ENCODE measurements at regions not wholly inside any gene's neighbourhood (a gene's known extent, or its start where the extent isn't known, plus 50 kb on each side); places are given as distances from the start of the nearest gene placed in this dataset.

DNA sequence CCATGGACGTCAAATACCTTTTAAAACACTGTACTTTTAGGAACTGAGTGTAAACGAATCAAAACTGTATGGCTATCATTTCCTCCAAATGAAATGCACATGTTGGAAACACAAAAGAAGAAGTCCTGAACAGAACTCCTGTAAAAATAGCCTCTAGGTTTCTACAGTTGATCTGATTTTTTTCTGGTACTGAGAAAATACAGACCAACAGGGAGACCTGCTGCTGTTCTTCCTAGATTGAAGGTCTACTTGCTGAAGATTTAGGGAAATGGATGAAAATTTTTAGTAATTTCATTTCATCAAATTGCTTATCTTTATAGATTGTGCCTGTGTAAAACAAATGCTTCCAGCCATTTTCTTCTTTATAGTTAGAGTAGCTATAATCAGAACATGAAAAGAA, 520.4 kb downstream of the SLITRK6 start:
- DNase-seq: no peak

GRCh38 chr13:85277748-85278147, 521.5 kb downstream of the SLITRK6 start:
- DNase-seq: no peak

DNA sequence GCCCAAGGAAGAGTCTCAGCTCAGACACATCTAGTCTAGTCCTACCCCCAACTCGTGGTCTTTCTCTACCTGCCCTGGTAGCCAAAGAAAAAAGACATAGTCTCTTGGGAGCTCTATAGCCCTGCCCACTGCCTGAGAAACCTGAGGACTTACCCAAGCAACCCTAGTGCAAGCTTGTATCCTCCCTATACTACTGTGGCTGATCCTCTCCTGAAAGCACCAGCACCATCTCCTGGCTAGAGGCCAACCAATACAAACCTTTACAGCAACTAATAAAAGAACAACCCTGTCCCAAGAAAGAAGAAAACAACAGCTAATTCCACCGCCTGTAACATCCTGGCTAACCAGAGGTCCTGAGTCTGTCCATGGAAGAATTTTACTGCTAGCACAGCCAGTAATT, 532.4 kb downstream of the SLITRK6 start:
- DNase-seq: no peak

DNA sequence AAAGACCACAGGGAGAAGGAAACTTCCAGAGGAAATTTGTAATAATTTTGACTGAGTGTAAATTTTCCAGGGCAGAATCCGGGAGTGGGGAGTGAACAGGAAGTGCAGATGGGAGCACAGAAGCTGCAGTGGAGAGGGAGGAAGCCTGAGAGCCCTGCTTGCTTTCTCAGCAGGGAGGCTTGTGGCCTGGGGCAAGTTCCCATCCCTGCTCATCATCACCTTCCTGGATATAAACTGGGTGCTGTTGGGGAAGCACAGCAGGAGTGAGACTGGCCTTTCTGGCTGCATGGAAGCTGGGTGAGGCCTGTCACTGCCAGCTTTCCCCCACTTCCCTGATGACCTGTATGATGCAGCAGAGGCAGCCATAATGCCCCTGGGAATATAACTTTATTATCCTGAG, 532.9 kb downstream of the SLITRK6 start:
- DNase-seq: no peak

DNA sequence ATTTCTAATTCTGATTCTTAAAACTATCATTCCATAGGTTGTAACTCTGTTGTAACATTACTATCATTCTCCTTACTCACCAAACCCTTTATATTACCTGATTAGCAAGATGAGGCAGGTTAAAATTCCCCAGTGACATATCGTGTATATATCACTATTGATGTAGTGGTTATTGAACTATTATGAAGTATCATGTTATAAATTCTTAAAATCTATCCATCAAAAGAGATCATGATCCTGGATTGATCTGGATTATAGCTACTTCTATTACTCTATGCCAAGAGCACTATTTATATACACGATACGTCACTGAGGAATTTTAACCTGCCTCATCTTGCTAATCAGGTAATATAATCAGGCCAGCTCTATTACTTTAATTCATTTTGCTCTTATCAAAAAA, 533.9 kb downstream of the SLITRK6 start:
- no peak for DNase-seq

GRCh38 chr13:85262499-85262898, 536.7 kb downstream of the SLITRK6 start:
- no peak for DNase-seq

DNA sequence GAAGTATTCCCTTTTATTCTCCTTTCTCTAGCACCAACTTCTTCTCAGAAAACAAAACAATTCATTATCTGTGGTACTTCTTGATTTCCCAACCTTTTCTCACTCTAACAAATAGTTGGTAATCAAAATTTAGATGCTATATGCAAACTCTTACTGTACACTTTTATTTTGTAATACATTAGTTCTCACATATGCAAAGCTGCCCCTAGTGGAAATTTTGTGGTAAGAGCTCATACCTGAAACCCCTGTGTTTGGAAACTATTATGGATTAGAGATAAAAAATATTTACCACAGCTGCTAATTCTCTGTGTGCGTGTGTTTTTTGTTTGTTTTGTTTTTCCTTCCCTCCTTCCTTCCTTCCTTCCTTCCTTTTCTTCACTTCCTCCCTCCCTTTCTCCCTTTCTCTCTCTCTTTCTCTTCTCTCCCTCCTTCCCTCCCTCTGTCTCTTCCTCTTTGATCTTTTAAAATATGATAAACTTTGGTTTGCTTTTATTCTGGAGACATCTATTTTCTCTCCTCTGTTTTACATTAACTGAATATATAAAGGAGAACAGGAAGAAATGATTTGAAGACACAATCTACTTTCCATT, 537.4 kb downstream of the SLITRK6 start:
- no peak for DNase-seq

DNA sequence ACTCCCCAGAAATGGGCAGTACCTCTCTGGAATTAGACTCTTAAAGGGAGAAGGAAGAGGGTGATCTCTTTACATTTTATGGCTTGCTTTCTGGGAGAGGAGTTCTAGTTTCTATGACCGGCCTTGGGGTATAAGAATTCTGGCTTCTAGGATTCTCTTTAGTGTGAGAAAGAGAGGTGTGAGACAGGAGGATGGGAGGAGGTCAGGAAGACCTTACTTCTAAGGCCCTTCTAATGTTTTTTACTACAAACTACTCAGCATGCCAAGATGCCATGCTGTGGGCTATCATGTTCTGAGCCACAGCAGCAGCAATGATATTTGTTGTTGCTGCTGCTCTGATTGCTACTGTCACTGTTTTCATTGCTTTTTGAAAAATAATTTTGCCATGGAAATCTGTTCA, 538.3 kb downstream of the SLITRK6 start:
- DNase-seq: no peak

DNA sequence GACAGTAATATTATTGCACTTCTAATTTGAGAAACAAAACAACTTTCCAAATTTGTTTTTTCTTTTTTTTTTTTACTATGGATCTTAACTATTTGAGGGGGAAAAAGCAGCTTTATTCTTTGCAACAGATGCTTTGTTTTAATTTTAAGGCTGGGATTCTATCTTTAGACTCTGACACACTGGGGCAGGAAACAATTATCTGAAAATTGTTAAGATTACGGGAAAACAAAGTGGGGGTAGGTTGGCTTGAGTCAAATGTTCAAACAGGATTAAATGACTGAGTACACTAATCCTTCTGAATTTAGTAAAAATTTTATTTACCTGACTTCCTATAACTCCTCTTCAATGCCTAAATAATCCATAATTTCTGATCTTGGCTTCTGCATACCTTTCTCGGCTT, 543.2 kb downstream of the SLITRK6 start:
- DNase-seq: no peak

- no peak for DNase-seq
Observed at GRCh38 chr13:85254641-85255040, 544.6 kb downstream of the SLITRK6 start.

- no peak for DNase-seq
Observed at GRCh38 chr13:85249151-85249550, 550.1 kb downstream of the SLITRK6 start.

- DNase-seq: no peak
Observed at GRCh38 chr13:85247780-85248179, 551.4 kb downstream of the SLITRK6 start.

GRCh38 chr13:85243831-85244230, 555.4 kb downstream of the SLITRK6 start:
- no peak for DNase-seq

DNA sequence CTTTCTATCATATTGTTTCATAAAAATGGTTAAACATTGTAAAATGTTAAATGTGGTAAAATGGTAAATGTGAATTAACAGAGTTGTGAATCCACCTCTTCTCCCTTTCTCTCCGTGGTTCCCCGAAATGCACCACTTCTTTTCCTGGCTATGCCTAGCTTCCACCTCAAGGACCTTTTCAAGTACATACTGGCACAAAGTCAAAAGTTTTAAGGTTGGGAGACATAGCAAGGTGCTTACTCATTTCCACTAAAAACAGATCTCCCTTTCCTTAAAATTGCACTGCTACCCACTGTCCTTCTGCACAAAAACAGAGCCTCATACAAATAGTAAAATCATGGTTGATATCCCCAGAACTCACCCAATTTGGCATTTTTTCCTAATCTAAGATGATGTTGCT, 558.2 kb downstream of the SLITRK6 start:
- no peak for DNase-seq

- no peak for DNase-seq
Observed at GRCh38 chr13:85236413-85236812, 562.8 kb downstream of the SLITRK6 start.

DNA sequence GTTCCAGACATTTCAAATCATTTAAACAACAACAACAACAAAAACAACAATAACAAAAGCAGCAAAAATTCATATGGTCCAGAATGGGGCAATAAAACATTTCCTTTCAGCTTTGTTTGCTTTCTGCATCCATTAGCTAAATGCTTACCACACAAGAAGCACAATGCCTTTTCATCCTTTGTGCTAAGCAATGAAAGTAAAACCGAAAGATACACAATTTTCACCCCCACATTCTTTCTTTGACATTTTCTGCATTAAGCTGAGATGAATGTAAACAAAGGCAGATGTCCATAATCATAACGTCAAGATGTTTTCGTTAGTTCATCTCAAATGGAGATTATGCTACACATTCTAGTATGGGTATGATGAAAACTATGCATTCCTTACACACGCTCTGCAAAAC, 568.5 kb downstream of the SLITRK6 start:
- no peak for DNase-seq

DNA sequence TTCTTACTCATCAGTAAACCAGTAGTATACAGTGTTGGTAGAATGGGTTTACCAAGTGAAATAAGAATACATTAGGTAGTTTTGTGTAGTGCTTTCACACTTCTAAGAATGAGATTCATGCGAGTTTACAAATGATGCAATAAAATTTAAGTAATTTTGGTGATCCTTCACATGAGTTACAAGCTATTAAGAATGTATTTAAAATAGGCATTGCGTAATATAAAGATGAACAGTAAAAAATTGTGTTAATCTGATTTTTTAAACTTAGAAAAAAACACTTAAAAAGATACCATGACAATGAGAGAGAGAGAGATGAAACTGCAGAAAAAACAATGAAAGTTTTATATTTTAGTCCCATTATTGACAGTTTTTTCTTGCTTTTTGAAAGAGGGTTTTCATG, 570.5 kb downstream of the SLITRK6 start:
- no peak for DNase-seq

DNA sequence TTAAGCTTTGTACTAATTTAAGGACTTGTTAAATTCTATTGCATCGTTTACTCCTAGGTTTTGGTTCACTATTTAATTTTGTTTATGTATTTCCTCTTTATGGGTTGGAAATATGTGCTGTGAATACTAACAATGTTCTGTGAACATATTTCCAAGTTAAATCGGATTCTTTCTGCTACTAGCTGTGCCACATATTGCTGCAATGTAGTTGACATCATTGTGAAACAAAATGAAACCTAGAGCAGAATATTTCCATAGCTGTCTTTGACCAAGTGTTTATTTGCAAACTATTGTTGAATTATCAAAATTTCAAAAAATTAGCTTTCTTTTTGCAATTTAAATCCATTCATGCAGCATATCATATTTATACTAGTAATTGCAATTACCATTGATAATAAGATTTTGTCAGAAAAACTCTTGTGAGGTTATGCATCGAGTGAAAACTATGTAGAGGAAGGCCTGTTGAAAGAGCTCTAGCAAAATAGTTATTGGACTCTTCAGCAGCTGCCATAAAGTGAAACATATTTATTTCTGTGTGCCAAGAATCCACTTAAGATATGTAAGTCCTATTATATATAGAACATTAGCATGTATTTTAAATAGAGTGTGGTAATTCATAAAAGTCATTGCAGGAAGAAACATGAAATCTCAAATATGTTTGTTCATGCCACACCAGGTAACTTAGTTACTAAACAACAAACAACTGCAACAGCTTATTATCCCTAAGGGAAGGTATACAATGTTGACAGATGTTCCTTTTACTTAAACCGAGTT, 575.1 kb downstream of the SLITRK6 start:
- DNase-seq: no peak

- no peak for DNase-seq
Observed at GRCh38 chr13:85216576-85216975, 582.6 kb downstream of the SLITRK6 start.

- no peak for DNase-seq
Observed at GRCh38 chr13:85212692-85213091, 586.5 kb downstream of the SLITRK6 start.

DNA sequence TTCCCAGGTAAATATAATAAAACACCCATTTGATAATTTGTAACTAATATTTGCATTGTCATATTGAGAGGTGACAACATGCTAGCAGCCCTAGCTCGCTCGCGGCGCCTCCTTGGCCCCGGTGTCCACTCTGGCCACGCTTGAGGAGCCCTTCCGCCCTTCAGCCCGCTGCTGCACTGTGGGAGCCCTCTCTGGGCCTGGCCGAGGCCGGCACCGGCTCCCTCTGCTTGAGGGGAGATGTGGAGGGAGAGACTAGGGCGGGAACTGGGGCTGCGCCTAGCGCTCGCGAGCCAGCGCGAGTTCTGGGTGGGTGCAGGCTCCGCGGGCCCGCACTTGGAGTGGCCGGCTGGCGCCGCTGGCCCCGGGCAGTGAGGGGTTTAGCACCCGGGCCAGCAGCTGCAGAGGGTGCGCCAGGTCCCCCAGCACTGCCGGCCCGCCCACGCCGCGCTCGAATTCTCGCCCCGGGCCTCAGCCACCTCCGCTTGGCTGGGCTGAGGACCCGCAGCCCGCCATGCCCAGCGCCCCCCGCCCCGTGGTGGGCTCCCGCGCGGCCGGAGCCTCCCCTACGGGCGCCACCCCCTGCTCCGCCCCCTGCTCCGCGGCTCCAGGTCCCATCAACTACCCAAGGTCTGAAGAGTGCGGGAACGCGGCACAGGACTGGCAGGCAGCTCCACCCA, 594.4 kb downstream of the SLITRK6 start:
- DNase-seq: no peak

- no peak for DNase-seq
Observed at GRCh38 chr13:85197431-85197830, 601.8 kb downstream of the SLITRK6 start.

- DNase-seq: no peak
Observed at GRCh38 chr13:85194482-85194881, 604.7 kb downstream of the SLITRK6 start.

DNA sequence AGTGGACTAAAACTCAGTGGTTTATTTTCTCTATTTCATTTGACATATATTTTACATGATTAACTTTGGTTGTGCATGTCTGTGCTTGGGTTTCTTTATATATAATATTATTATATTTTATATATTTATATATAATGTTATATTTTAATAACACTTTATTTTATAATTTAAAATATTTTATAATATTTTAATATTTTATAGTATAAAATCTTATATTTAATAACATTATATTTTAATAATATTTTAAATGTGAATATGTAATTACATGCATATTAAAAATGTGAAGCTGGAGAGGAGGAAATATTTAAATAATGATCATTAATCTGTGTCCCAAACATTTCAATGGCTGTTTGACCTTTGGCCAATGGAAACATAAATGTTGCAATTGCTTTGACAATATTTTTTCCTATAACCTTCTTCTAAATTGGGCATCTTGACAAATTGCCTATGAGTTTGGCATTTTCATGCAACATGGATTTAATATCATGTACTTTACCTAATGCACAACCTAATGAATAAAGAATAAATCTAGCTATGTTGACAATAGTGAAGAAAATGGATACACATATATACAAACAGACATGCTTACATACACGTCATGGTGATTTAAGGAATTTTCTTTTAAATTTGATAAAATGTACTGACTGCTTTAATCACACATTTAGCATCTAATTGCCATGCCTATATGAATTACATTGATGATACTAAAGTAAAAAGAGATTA, 607.1 kb downstream of the SLITRK6 start:
- DNase-seq: no peak
